Kasumi-1 (cell line): ENCODE measurements at regions not wholly inside any gene's neighbourhood (a gene's known extent, or its start where the extent isn't known, plus 50 kb on each side); places are given as distances from the start of the nearest gene placed in this dataset.

ENCODE experiments used
- DNase-seq, 2 experiments: peaks; one replicate each; lab custom pipeline; 2025; lab: John Stamatoyannopoulos, UW

DNA sequence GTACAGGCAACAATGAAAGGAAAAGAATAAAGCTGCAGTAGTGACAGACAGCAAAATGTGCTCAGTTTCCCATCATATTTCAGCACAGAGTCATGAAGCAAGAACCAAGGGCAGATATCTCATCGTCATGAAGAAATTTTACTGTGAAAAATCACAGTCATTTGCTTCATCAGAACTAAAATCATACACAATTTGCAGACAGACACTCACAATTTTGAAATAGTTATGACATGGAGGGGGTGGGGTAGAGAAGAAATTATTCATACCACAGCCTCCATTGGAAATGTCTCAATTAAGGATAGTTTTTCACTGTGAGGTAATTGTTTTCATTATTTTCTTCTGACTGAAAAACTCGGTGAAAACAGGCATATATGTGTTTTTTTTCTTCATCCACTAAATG, 78.8 kb upstream of the CNTN3 start:
- no peak for DNase-seq

DNA sequence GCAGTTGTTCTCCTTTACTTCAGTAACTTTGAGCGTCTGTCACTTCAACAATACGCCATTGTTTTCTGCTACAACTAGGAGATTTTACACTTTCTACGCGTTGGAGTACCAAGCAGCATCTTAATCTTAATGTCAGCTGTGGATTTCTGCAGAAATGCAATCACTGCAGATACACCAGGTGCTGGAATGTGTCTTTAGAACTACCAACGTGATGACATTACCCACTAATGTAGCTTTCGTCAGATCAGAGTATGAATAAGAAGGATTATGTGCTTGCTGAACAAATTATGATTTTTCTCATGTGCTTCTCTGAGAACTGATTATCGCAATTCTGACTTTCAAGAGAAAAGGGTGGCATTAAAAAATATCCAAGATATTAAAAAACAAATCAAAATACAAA, 77.5 kb upstream of the CNTN3 start:
- no peak for DNase-seq

DNA sequence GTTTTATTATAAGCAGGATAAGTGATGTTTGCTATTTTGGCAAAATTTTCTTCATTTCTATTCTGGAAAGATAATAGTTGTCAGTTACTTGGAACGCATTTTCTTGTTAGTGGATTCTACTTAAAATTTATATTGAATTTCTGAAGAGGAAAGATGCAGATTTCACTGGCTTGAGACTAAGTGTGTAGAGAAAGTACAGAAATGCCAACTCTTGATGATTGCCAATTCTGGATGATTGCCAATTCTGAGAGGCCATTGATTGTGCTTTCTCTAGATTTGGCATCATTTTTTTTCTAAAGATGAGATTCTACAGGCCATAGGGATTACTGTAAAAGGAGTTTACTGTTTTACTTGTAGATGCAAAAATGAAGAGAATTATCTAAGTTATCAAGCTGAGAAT, 58.9 kb upstream of the CNTN3 start:
- no peak for DNase-seq

GRCh38 chr3:74664606-74665005, 50.1 kb upstream of the CNTN3 start:
- DNase-seq: no peak
